C4-2B (cell line): ENCODE measurements at regions not wholly inside any gene's neighbourhood (a gene's known extent, or its start where the extent isn't known, plus 50 kb on each side); places are given as distances from the start of the nearest gene placed in this dataset.

ENCODE experiments used
- H3K27ac ChIP-seq: fragments of 450-650 bp; 2 replicates; pipeline ENCODE4 v1.5.1; 2017
- CTCF ChIP-seq: fragments of 450-650 bp; conservative IDR thresholded peaks from 2 replicates; pipeline ENCODE4 v1.5.1; 2017; ENCODE audit warnings: mild to moderate bottlenecking
- ZFX ChIP-seq: fragments of 450-650 bp; IDR thresholded peaks from 2 replicates; pipeline ENCODE4 v1.6.1; 2017

- TF ChIP-seq ZFX (no peak), CTCF (no peak)
- H3K27ac ChIP-seq = no peak overlapping the region
These were observed 187.8 kb upstream of the PLD5 start for GRCh38 chr1:242712248-242712647.

GRCh38 chr1:242710847-242711246 is 186.3 kb upstream of the PLD5 start:
- H3K27ac ChIP-seq = no peak overlapping the region

GRCh38 chr1:242710286-242710685 is 185.8 kb upstream of the PLD5 start:
- H3K27ac ChIP-seq = no peak overlapping the region
- TF ChIP-seq CTCF (no peak), ZFX (no peak)

More at GRCh38 chr1:242710847-242711246, 186.3 kb upstream of the PLD5 start:
- TF ChIP-seq CTCF (no peak), ZFX (no peak)

GRCh38 chr1:242703467-242703866 is 179.0 kb upstream of the PLD5 start:
- no peak overlapping the region for H3K27ac ChIP-seq
- no peak for TF ChIP-seq ZFX
- no peak for TF ChIP-seq CTCF

GRCh38 chr1:242692988-242693387 is 168.5 kb upstream of the PLD5 start:
- TF ChIP-seq CTCF = no peak
- no peak for TF ChIP-seq ZFX
- no peak overlapping the region for H3K27ac ChIP-seq

GRCh38 chr1:242691610-242691945 is 167.1 kb upstream of the PLD5 start:
- no peak overlapping the region for H3K27ac ChIP-seq
- no peak for TF ChIP-seq ZFX
- TF ChIP-seq CTCF = no peak

- H3K27ac ChIP-seq = no peak overlapping the region
- TF ChIP-seq CTCF (no peak; the same call in none of the 2 replicates), ZFX (no peak)
These were observed 166.5 kb upstream of the PLD5 start for GRCh38 chr1:242690849-242691609.
